ENCODE measurements at regions not wholly inside any gene's neighbourhood (a gene's known extent, or its start where the extent isn't known, plus 50 kb on each side); places are given as distances from the start of the nearest gene placed in this dataset.

GRCh38 chr2:191483117-191483516, 194.8 kb upstream of the NABP1 start:
- Histone ChIP-seq H3K27ac (replicated peaks; ENCODE audit: low read length) (no peak overlapping the region), H4K8ac (ENCODE audit: low read depth, low read length) (no peak overlapping the region), H3K4ac (ENCODE audit: low read length) (no peak overlapping the region), H3K18ac (ENCODE audit: low read length) (no peak overlapping the region), H3K79me1 (ENCODE audit: low read depth, low read length) (no peaks in the 10 kb centered on the region), H3K14ac (ENCODE audit: low read length) (no peak overlapping the region), H3K36me3 (replicated peaks in 1 of 2; ENCODE audit: control insufficient read depth in 2 of 2, insufficient read depth in 2 of 2, low read length in 2 of 2) (no peaks in the 10 kb centered on the region), H4K91ac (ENCODE audit: low read depth, low read length, poor library complexity) (no peak overlapping the region), H3K4me1 (ENCODE audit: control insufficient read depth in 2 of 2, insufficient read depth in 1 of 2, low read depth in 1 of 2, low read length in 2 of 2) (peaks cover 12% of the 10 kb centered on the region in 2 donors), H3K9me3 (replicated peaks in 1 of 2; ENCODE audit: control insufficient read depth in 2 of 2, insufficient read depth in 1 of 2, low read depth in 1 of 2, low read length in 2 of 2) (peaks cover 2 to 18% of the 10 kb centered on the region in 2 donors), H2BK5ac (ENCODE audit: low read length) (no peak overlapping the region), H2BK12ac (ENCODE audit: low read length) (no peak overlapping the region), H3K4me2 (ENCODE audit: insufficient read depth, low read length, poor library complexity, severe bottlenecking) (no peak overlapping the region), H3K27me3 (ENCODE audit: control insufficient read depth in 3 of 3, insufficient read depth in 3 of 3, low read depth in 1 of 3, low read length in 3 of 3) (no peaks in the 10 kb centered on the region), H2BK15ac (ENCODE audit: low read length) (no peak overlapping the region), H3K4me3 (ENCODE audit: low read length in 2 of 2) (no peak overlapping the region), H2AFZ (ENCODE audit: low read length) (no peak overlapping the region), H2BK120ac (ENCODE audit: low read depth, low read length) (no peak overlapping the region), H2AK5ac (ENCODE audit: low read depth, low read length) (no peak overlapping the region), H3K9ac (ENCODE audit: low read depth, low read length, poor library complexity) (no peak overlapping the region), H3K23ac (ENCODE audit: low read depth, low read length, poor library complexity) (no peak overlapping the region)
- no peak for DNase-seq (ENCODE audit: low spot score)
- no CpG with 5 or more reads among the region's 3 CpGs for WGBS, 2 donors (ENCODE audit: extremely low coverage in 2 of 2, insufficient read length in 2 of 2, insufficient replicate concordance in 1 of 2)

GRCh38 chr2:191486584-191487320, 191.2 kb upstream of the NABP1 start:
- H2BK15ac ChIP-seq (ENCODE audit: low read length): no peak overlapping the region
- H3K4me2 ChIP-seq (ENCODE audit: insufficient read depth, low read length, poor library complexity, severe bottlenecking): no peak overlapping the region
- no peak overlapping the region for H3K18ac ChIP-seq (ENCODE audit: low read length)
- H3K79me1 ChIP-seq (ENCODE audit: low read depth, low read length): no peaks in the 10 kb centered on the region
- H3K4me3 ChIP-seq (ENCODE audit: low read length in 2 of 2): no peak overlapping the region
- H3K4ac ChIP-seq (ENCODE audit: low read length): no peak overlapping the region
- H2BK12ac ChIP-seq (ENCODE audit: low read length): no peak overlapping the region
- no peak overlapping the region for H3K23ac ChIP-seq (ENCODE audit: low read depth, low read length, poor library complexity)
- no peaks in the 10 kb centered on the region for H3K36me3 ChIP-seq (replicated peaks in 1 of 2; ENCODE audit: control insufficient read depth in 2 of 2, insufficient read depth in 2 of 2, low read length in 2 of 2)
- WGBS, 2 donors (ENCODE audit: extremely low coverage in 2 of 2, insufficient read length in 2 of 2, insufficient replicate concordance in 1 of 2): no CpG with 5 or more reads among the region's 3 CpGs
- no peak overlapping the region for H3K27ac ChIP-seq (replicated peaks; ENCODE audit: low read length)
- H3K9me3 ChIP-seq (replicated peaks in 1 of 2; ENCODE audit: control insufficient read depth in 2 of 2, insufficient read depth in 1 of 2, low read depth in 1 of 2, low read length in 2 of 2): peaks cover 2 to 6% of the 10 kb centered on the region in 2 donors
- H2BK120ac ChIP-seq (ENCODE audit: low read depth, low read length): no peak overlapping the region
- H3K27me3 ChIP-seq (ENCODE audit: control insufficient read depth in 3 of 3, insufficient read depth in 3 of 3, low read depth in 1 of 3, low read length in 3 of 3): no peaks in the 10 kb centered on the region
- H2AK5ac ChIP-seq (ENCODE audit: low read depth, low read length): no peak overlapping the region
- H4K91ac ChIP-seq (ENCODE audit: low read depth, low read length, poor library complexity): no peak overlapping the region
- DNase-seq (ENCODE audit: low spot score): no peak
- H4K8ac ChIP-seq (ENCODE audit: low read depth, low read length): no peak overlapping the region
- peaks cover 0 to 5% of the 10 kb centered on the region in 2 donors for H3K4me1 ChIP-seq (ENCODE audit: control insufficient read depth in 2 of 2, insufficient read depth in 1 of 2, low read depth in 1 of 2, low read length in 2 of 2)
- no peak overlapping the region for H3K9ac ChIP-seq (ENCODE audit: low read depth, low read length, poor library complexity)
- H2AFZ ChIP-seq (ENCODE audit: low read length): no peak overlapping the region
- no peak overlapping the region for H3K14ac ChIP-seq (ENCODE audit: low read length)
- no peak overlapping the region for H2BK5ac ChIP-seq (ENCODE audit: low read length)

GRCh38 chr2:191488135-191488534, 189.8 kb upstream of the NABP1 start:
- Histone ChIP-seq H3K4me2 (ENCODE audit: insufficient read depth, low read length, poor library complexity, severe bottlenecking) (no peak overlapping the region), H3K27ac (replicated peaks; ENCODE audit: low read length) (no peak overlapping the region), H3K36me3 (replicated peaks in 1 of 2; ENCODE audit: control insufficient read depth in 2 of 2, insufficient read depth in 2 of 2, low read length in 2 of 2) (no peaks in the 10 kb centered on the region), H3K27me3 (ENCODE audit: control insufficient read depth in 3 of 3, insufficient read depth in 3 of 3, low read depth in 1 of 3, low read length in 3 of 3) (no peaks in the 10 kb centered on the region), H2BK5ac (ENCODE audit: low read length) (no peak overlapping the region), H3K4ac (ENCODE audit: low read length) (no peak overlapping the region), H2AFZ (ENCODE audit: low read length) (no peak overlapping the region), H3K4me1 (ENCODE audit: control insufficient read depth in 2 of 2, insufficient read depth in 1 of 2, low read depth in 1 of 2, low read length in 2 of 2) (peaks cover 0 to 5% of the 10 kb centered on the region in 2 donors), H3K9me3 (replicated peaks in 1 of 2; ENCODE audit: control insufficient read depth in 2 of 2, insufficient read depth in 1 of 2, low read depth in 1 of 2, low read length in 2 of 2) (peaks cover 0 to 4% of the 10 kb centered on the region in 2 donors), H3K18ac (ENCODE audit: low read length) (no peak overlapping the region), H4K91ac (ENCODE audit: low read depth, low read length, poor library complexity) (no peak overlapping the region), H3K9ac (ENCODE audit: low read depth, low read length, poor library complexity) (no peak overlapping the region), H2BK15ac (ENCODE audit: low read length) (no peak overlapping the region), H2BK12ac (ENCODE audit: low read length) (no peak overlapping the region), H3K23ac (ENCODE audit: low read depth, low read length, poor library complexity) (no peak overlapping the region), H3K14ac (ENCODE audit: low read length) (no peak overlapping the region), H2AK5ac (ENCODE audit: low read depth, low read length) (no peak overlapping the region), H2BK120ac (ENCODE audit: low read depth, low read length) (no peak overlapping the region), H3K4me3 (ENCODE audit: low read length in 2 of 2) (no peak overlapping the region), H4K8ac (ENCODE audit: low read depth, low read length) (no peak overlapping the region), H3K79me1 (ENCODE audit: low read depth, low read length) (no peaks in the 10 kb centered on the region)
- WGBS, 2 donors (ENCODE audit: extremely low coverage in 2 of 2, insufficient read length in 2 of 2, insufficient replicate concordance in 1 of 2): no CpG with 5 or more reads among the region's 7 CpGs
- DNase-seq (ENCODE audit: low spot score): no peak

- H2AFZ ChIP-seq (ENCODE audit: low read length): no peak overlapping the region
- no peak overlapping the region for H4K91ac ChIP-seq (ENCODE audit: low read depth, low read length, poor library complexity)
- H2AK5ac ChIP-seq (ENCODE audit: low read depth, low read length): no peak overlapping the region
- no peak overlapping the region for H3K14ac ChIP-seq (ENCODE audit: low read length)
- no peak for DNase-seq (ENCODE audit: low spot score)
- no peak overlapping the region for H2BK15ac ChIP-seq (ENCODE audit: low read length)
- no peaks in the 10 kb centered on the region for H3K79me1 ChIP-seq (ENCODE audit: low read depth, low read length)
- no peak overlapping the region for H3K9ac ChIP-seq (ENCODE audit: low read depth, low read length, poor library complexity)
- no peak overlapping the region for H3K4me2 ChIP-seq (ENCODE audit: insufficient read depth, low read length, poor library complexity, severe bottlenecking)
- H2BK120ac ChIP-seq (ENCODE audit: low read depth, low read length): no peak overlapping the region
- no peaks in the 10 kb centered on the region for H3K27me3 ChIP-seq (ENCODE audit: control insufficient read depth in 3 of 3, insufficient read depth in 3 of 3, low read depth in 1 of 3, low read length in 3 of 3)
- H2BK12ac ChIP-seq (ENCODE audit: low read length): no peak overlapping the region
- peaks cover 3% of the 10 kb centered on the region in 2 donors for H3K9me3 ChIP-seq (replicated peaks in 1 of 2; ENCODE audit: control insufficient read depth in 2 of 2, insufficient read depth in 1 of 2, low read depth in 1 of 2, low read length in 2 of 2)
- H3K27ac ChIP-seq (replicated peaks; ENCODE audit: low read length): no peak overlapping the region
- H2BK5ac ChIP-seq (ENCODE audit: low read length): no peak overlapping the region
- peaks cover 0 to 5% of the 10 kb centered on the region in 2 donors for H3K4me1 ChIP-seq (ENCODE audit: control insufficient read depth in 2 of 2, insufficient read depth in 1 of 2, low read depth in 1 of 2, low read length in 2 of 2)
- whole genome bisulfite sequencing, 2 donors (ENCODE audit: extremely low coverage in 2 of 2, insufficient read length in 2 of 2, insufficient replicate concordance in 1 of 2): no CpG with 5 or more reads among the region's 2 CpGs
- no peak overlapping the region for H3K23ac ChIP-seq (ENCODE audit: low read depth, low read length, poor library complexity)
- no peak overlapping the region for H4K8ac ChIP-seq (ENCODE audit: low read depth, low read length)
- no peak overlapping the region for H3K4me3 ChIP-seq (ENCODE audit: low read length in 2 of 2)
- H3K36me3 ChIP-seq (replicated peaks in 1 of 2; ENCODE audit: control insufficient read depth in 2 of 2, insufficient read depth in 2 of 2, low read length in 2 of 2): no peaks in the 10 kb centered on the region
- no peak overlapping the region for H3K18ac ChIP-seq (ENCODE audit: low read length)
- no peak overlapping the region for H3K4ac ChIP-seq (ENCODE audit: low read length)
Measured at GRCh38 chr2:191489177-191489576, 188.8 kb upstream of the NABP1 start.
